H9 (cell line): ENCODE measurements at regions not wholly inside any gene's neighbourhood (a gene's known extent, or its start where the extent isn't known, plus 50 kb on each side); places are given as distances from the start of the nearest gene placed in this dataset.

Experiments
- DNase-seq: peaks from one replicate; pipeline ENCODE4 v3.0.0-alpha.2; 2017
- H2AFZ ChIP-seq: one replicate; pipeline ENCODE4 v1.6.1; 2013; ENCODE audit warnings: mild to moderate bottlenecking, low read length, control low read depth, moderate library complexity
- H2AK5ac ChIP-seq: 2 replicates; pipeline ENCODE4 v1.6.1; 2013; ENCODE audit warnings: low read length, control low read depth, mixed read lengths; ENCODE audit not compliant: insufficient read length
- H2BK120ac ChIP-seq: one replicate; pipeline ENCODE4 v1.6.1; 2013; ENCODE audit warnings: low read depth, mild to moderate bottlenecking, low read length, control low read depth, inconsistent platforms; ENCODE audit not compliant: poor library complexity, severe bottlenecking
- H2BK12ac ChIP-seq: 2 replicates; pipeline ENCODE4 v1.6.1; 2013; ENCODE audit warnings: low read length, control low read depth, mixed read lengths, low read depth; ENCODE audit not compliant: insufficient read length
- H2BK15ac ChIP-seq: 2 replicates; pipeline ENCODE4 v1.6.1; 2013; ENCODE audit warnings: low read depth, low read length, control low read depth
- H2BK20ac ChIP-seq: one replicate; pipeline ENCODE4 v1.6.1; 2013; ENCODE audit warnings: low read depth, mild to moderate bottlenecking, low read length, control low read depth, inconsistent platforms; ENCODE audit not compliant: poor library complexity, severe bottlenecking
- H2BK5ac ChIP-seq: 2 replicates; pipeline ENCODE4 v1.6.1; 2013; ENCODE audit warnings: low read length, control low read depth, mixed read lengths; ENCODE audit not compliant: insufficient read length
- H3K14ac ChIP-seq: 2 replicates; pipeline ENCODE4 v1.6.1; 2013; ENCODE audit warnings: low read length, control low read depth; ENCODE audit not compliant: insufficient read depth
- H3K18ac ChIP-seq: 2 replicates; pipeline ENCODE4 v1.6.1; 2013; ENCODE audit warnings: low read depth, mild to moderate bottlenecking, mixed read lengths, low read length, control low read depth; ENCODE audit not compliant: insufficient read length
- H3K23ac ChIP-seq: 2 replicates; pipeline ENCODE4 v1.6.1; 2013; ENCODE audit warnings: low read length, control low read depth, mixed read lengths, low read depth; ENCODE audit not compliant: insufficient read length
- H3K23me2 ChIP-seq: 2 replicates; pipeline ENCODE4 v1.6.1; 2013; ENCODE audit warnings: low read depth, mild to moderate bottlenecking, mixed read lengths, low read length, control low read depth; ENCODE audit not compliant: insufficient read length, poor library complexity, severe bottlenecking
- H3K27ac ChIP-seq: 2 replicates; pipeline ENCODE4 v1.5.1; 2013; ENCODE audit warnings: low read length, control low read depth, mixed read lengths, low read depth; ENCODE audit not compliant: insufficient read length
- H3K27me3 ChIP-seq: 2 replicates; pipeline ENCODE4 v1.6.1; 2013; ENCODE audit warnings: low read length, control low read depth, inconsistent platforms; ENCODE audit not compliant: insufficient read depth
- H3K4ac ChIP-seq: 2 replicates; pipeline ENCODE4 v1.6.1; 2013; ENCODE audit warnings: low read depth, mild to moderate bottlenecking, control low read depth, inconsistent platforms, low read length, moderate library complexity
- H3K4me1 ChIP-seq: 2 replicates; pipeline ENCODE4 v1.6.1; 2013; ENCODE audit warnings: low read length, control low read depth, inconsistent platforms; ENCODE audit not compliant: insufficient read depth
- H3K4me2 ChIP-seq: 2 replicates; pipeline ENCODE4 v1.6.1; 2013; ENCODE audit warnings: low read length, control low read depth, mixed read lengths; ENCODE audit not compliant: insufficient read length, insufficient read depth
- H3K56ac ChIP-seq: 2 replicates; pipeline ENCODE4 v1.6.1; 2013; ENCODE audit warnings: low read depth, mild to moderate bottlenecking, mixed read lengths, low read length, control low read depth; ENCODE audit not compliant: insufficient read length
- H3K79me1 ChIP-seq: 2 replicates; pipeline ENCODE4 v1.6.1; 2013; ENCODE audit warnings: low read depth, mild to moderate bottlenecking, moderate library complexity, low read length, control low read depth, inconsistent platforms; ENCODE audit not compliant: insufficient read depth, poor library complexity, severe bottlenecking
- H3K79me2 ChIP-seq: 2 replicates; pipeline ENCODE4 v1.6.1; 2013; ENCODE audit warnings: low read length, control low read depth, inconsistent platforms; ENCODE audit not compliant: insufficient read depth
- H3K9ac ChIP-seq: 2 replicates; pipeline ENCODE4 v1.6.1; 2013; ENCODE audit warnings: low read length, control low read depth, mixed read lengths; ENCODE audit not compliant: insufficient read length; ENCODE audit errors: extremely low read depth
- H3K9me3 ChIP-seq: one replicate; pipeline ENCODE4 v1.6.1; 2013; ENCODE audit warnings: low read depth, low read length, inconsistent platforms; ENCODE audit not compliant: control insufficient read depth
- H3T11ph ChIP-seq: one replicate; pipeline ENCODE4 v1.6.1; 2013; ENCODE audit warnings: mild to moderate bottlenecking, low read length, control low read depth, inconsistent platforms
- H4K20me1 ChIP-seq: one replicate; pipeline ENCODE4 v1.6.1; 2013; ENCODE audit not compliant: control insufficient read depth, insufficient read length, insufficient read depth
- H4K5ac ChIP-seq: 2 replicates; pipeline ENCODE4 v1.6.1; 2013; ENCODE audit warnings: low read depth, mild to moderate bottlenecking, mixed read lengths, low read length, control low read depth; ENCODE audit not compliant: insufficient read length
- H4K8ac ChIP-seq: replicated peaks from 2 replicates; pipeline ENCODE4 v1.6.1; 2013; ENCODE audit warnings: low read length, control low read depth, mixed read lengths, low read depth; ENCODE audit not compliant: insufficient read length
- H4K91ac ChIP-seq: 2 replicates; pipeline ENCODE4 v1.6.1; 2013; ENCODE audit warnings: low read depth, mild to moderate bottlenecking, moderate library complexity, mixed read lengths, low read length, control low read depth; ENCODE audit not compliant: insufficient read length
- H3K27ac Mint-ChIP-seq, 3 experiments: 2 replicates in 2 of 3; 3 replicates in 1 of 3; pipeline ENCODE4 v1.8.0; 2020 to 2021; ENCODE audit warnings: mixed read lengths in 3 of 3, mild to moderate bottlenecking in 1 of 3, moderate library complexity in 1 of 3
- H3K27me3 Mint-ChIP-seq: 2 replicates; pipeline ENCODE4 v1.8.0; 2021; ENCODE audit warnings: low read depth, mild to moderate bottlenecking, moderate library complexity, mixed read lengths
- H3K36me3 Mint-ChIP-seq, 3 experiments: 2 replicates in 2 of 3; 3 replicates in 1 of 3; pipeline ENCODE4 v1.8.0; 2020 to 2021; ENCODE audit warnings: low read depth in 3 of 3, mixed read lengths in 3 of 3; ENCODE audit not compliant: insufficient read depth in 1 of 3
- H3K4me1 Mint-ChIP-seq, 2 experiments: 2 replicates each; pipeline ENCODE4 v1.8.0; 2020; ENCODE audit warnings: mixed read lengths in 2 of 2
- H3K4me3 Mint-ChIP-seq, 2 experiments: 2 replicates in 1 of 2; 3 replicates in 1 of 2; pipeline ENCODE4 v1.8.0; 2020 to 2021; ENCODE audit warnings: mild to moderate bottlenecking in 2 of 2, mixed read lengths in 2 of 2, moderate library complexity in 1 of 2
- H3K9me3 Mint-ChIP-seq, 2 experiments: 2 replicates in 1 of 2; 3 replicates in 1 of 2; pipeline ENCODE4 v1.8.0; 2020; ENCODE audit warnings: mild to moderate bottlenecking in 2 of 2, mixed read lengths in 2 of 2, moderate library complexity in 1 of 2
- CTCF ChIP-seq: fragments of 200-600 bp; sonication (generic); conservative IDR thresholded peaks from 3 replicates; pipeline ENCODE4 v1.8.0; 2021; ENCODE audit warnings: antibody characterized with exemption, mild to moderate bottlenecking
- WGBS: extraction: QIAGEN DNeasy Blood & Tissue Kit; methylation state at CpG from one replicate; pipeline ENCODE4 v1.1.7; 2013; ENCODE audit warnings: missing lambda C conversion rate, low lambda C conversion rate, mixed read lengths; ENCODE audit not compliant: insufficient read length; ENCODE audit errors: extremely low coverage; 5-methylcytosine and 5-hydroxymethylcytosine counted together

- no peaks in the 10 kb centered on the region for H3K9me3 Mint-ChIP-seq
- H3K27me3 Mint-ChIP-seq: no peaks in the 10 kb centered on the region
- no peak for DNase-seq
- Histone ChIP-seq H3K18ac (no peak overlapping the region), H3K23ac (no peak overlapping the region), H3K56ac (no peak overlapping the region), H2BK5ac (no peak overlapping the region), H4K8ac (no peak overlapping the region), H3K4ac (no peak overlapping the region), H3K14ac (no peak overlapping the region), H2BK20ac (no peak overlapping the region), H3K79me2 (no peaks in the 10 kb centered on the region), H3K23me2 (no peaks in the 10 kb centered on the region), H2AFZ (no peak overlapping the region), H2BK12ac (no peak overlapping the region), H3K9ac (no peak overlapping the region), H3K4me2 (no peak overlapping the region), H4K20me1 (no peaks in the 10 kb centered on the region), H3T11ph (no peak overlapping the region), H4K91ac (no peak overlapping the region), H3K27me3 (no peaks in the 10 kb centered on the region), H3K79me1 (no peaks in the 10 kb centered on the region), H2BK120ac (no peak overlapping the region), H4K5ac (no peak overlapping the region), H3K4me1 (no peaks in the 10 kb centered on the region), H2BK15ac (no peak overlapping the region), H3K9me3 (no peaks in the 10 kb centered on the region), H3K27ac (no peak overlapping the region), H2AK5ac (no peak overlapping the region)
- no peak overlapping the region for H3K4me3 Mint-ChIP-seq
- no peak overlapping the region for H3K27ac Mint-ChIP-seq
- TF ChIP-seq CTCF: no peak
- H3K36me3 Mint-ChIP-seq: no peaks in the 10 kb centered on the region
- no CpG with 5 or more reads among the region's 5 CpGs for WGBS
- H3K4me1 Mint-ChIP-seq: peaks cover 11 to 12% of the 10 kb centered on the region in 2 experiments
Measured at GRCh38 chr2:12451726-12452125, 265.0 kb upstream of the TRIB2 start.
